SK-N-SH (cell line): ENCODE measurements at regions not wholly inside any gene's neighbourhood (a gene's known extent, or its start where the extent isn't known, plus 50 kb on each side); places are given as distances from the start of the nearest gene placed in this dataset.

Experiments used
- CTCF ChIA-PET: fragments of 300-600, 350-600 bp; formaldehyde crosslinking; extraction: SDS; loops from one replicate; lab custom pipeline; 2021; lab: Yijun Ruan, JAX
- POLR2A ChIA-PET: fragments of 350-600 bp; sonication (Branson Sonifier 250); formaldehyde crosslinking; extraction: SDS; loops from one replicate; lab custom pipeline; 2020; ENCODE audit warnings: antibody characterized with exemption, inconsistent platforms; lab: Yijun Ruan, JAX
- DNase-seq: peaks from one replicate; pipeline ENCODE4 v3.0.0; 2012
- H2AFZ ChIP-seq: fragments of 200-600 bp; sonication (generic); 2 replicates; pipeline ENCODE4 v1.8.1; 2016; ENCODE audit warnings: antibody characterized with exemption, mild to moderate bottlenecking, low read depth
- H3F3A ChIP-seq: fragments of 200-600 bp; sonication (generic); replicated peaks from 2 replicates; pipeline ENCODE3; 2016; ENCODE audit warnings: antibody characterized with exemption, mild to moderate bottlenecking; ENCODE audit not compliant: insufficient read depth
- H3K27ac ChIP-seq, 2 experiments: fragments of 200-500 bp in 1 of 2; fragments of 200-600 bp in 1 of 2; sonication (Bioruptor generic) in 1 of 2; sonication (generic), shearing (Covaris generic) in 1 of 2; 2 replicates each; pipeline versions ENCODE4 v1.5.1 to v1.6.1; 2014 to 2016; ENCODE audit warnings: low read depth in 2 of 2, inconsistent platforms in 1 of 2, low read length in 1 of 2, mild to moderate bottlenecking in 1 of 2, mixed read lengths in 1 of 2
- H3K27me3 ChIP-seq: fragments of 200-600 bp; sonication (generic), shearing (Covaris generic); 2 replicates; pipeline ENCODE4 v1.6.1; 2016; ENCODE audit warnings: mixed run types; ENCODE audit not compliant: insufficient read depth
- H3K36me3 ChIP-seq, 2 experiments: fragments of 200-500 bp in 1 of 2; fragments of 200-600 bp in 1 of 2; sonication (Bioruptor generic) in 1 of 2; sonication (generic) in 1 of 2; replicated peaks in 1 of 2; 2 replicates each; pipeline versions ENCODE3 to v1.5.1; 2014 to 2016; ENCODE audit warnings: low read length in 1 of 2, mild to moderate bottlenecking in 1 of 2; ENCODE audit not compliant: insufficient read depth in 2 of 2, control insufficient read depth in 1 of 2
- H3K4me1 ChIP-seq, 2 experiments: fragments of 200-500 bp in 1 of 2; fragments of 200-600 bp in 1 of 2; sonication (Bioruptor generic) in 1 of 2; sonication (generic), shearing (Covaris generic) in 1 of 2; 2 replicates each; pipeline versions ENCODE4 v1.5.1 to v1.6.1; 2014 to 2016; ENCODE audit warnings: low read depth in 1 of 2, low read length in 1 of 2, mixed run types in 1 of 2; ENCODE audit not compliant: insufficient read depth in 2 of 2, control insufficient read depth in 1 of 2
- H3K4me2 ChIP-seq: fragments of 200-600 bp; sonication (generic), shearing (Covaris generic); 2 replicates; pipeline ENCODE4 v1.6.1; 2017; ENCODE audit warnings: mixed run types
- H3K4me3 ChIP-seq, 2 experiments: fragments of 200-500 bp in 1 of 2; fragments of 200-600 bp in 1 of 2; sonication (Bioruptor generic) in 1 of 2; sonication (generic), shearing (Covaris generic) in 1 of 2; 2 replicates each; pipeline versions ENCODE4 v1.5.1 to v1.8.1; 2014 to 2016; ENCODE audit warnings: low read depth in 2 of 2, inconsistent platforms in 1 of 2, low read length in 1 of 2, mild to moderate bottlenecking in 1 of 2, mixed read lengths in 1 of 2, moderate library complexity in 1 of 2
- H3K79me2 ChIP-seq: fragments of 200-600 bp; sonication (generic); 2 replicates; pipeline ENCODE4 v1.8.1; 2017; ENCODE audit warnings: mild to moderate bottlenecking; ENCODE audit not compliant: insufficient read depth
- H3K9ac ChIP-seq: fragments of 200-600 bp; sonication (generic); 2 replicates; pipeline ENCODE4 v1.6.1; 2017; ENCODE audit warnings: mixed run types
- H3K9me2 ChIP-seq: fragments of 200-600 bp; sonication (generic); 2 replicates; pipeline ENCODE4 v1.6.1; 2017; ENCODE audit warnings: mixed run types
- H3K9me3 ChIP-seq: fragments of 200-600 bp; sonication (generic); 2 replicates; pipeline ENCODE4 v1.6.1; 2017; ENCODE audit warnings: mixed run types, mild to moderate bottlenecking, moderate library complexity
- H4K20me1 ChIP-seq: fragments of 200-600 bp; sonication (generic); 2 replicates; pipeline ENCODE4 v1.6.1; 2017; ENCODE audit warnings: mild to moderate bottlenecking, mixed run types; ENCODE audit not compliant: insufficient read depth
- ELF1 ChIP-seq: IDR thresholded peaks from 2 replicates; pipeline ENCODE4 v1.4.0; 2012
- EZH2phosphoT487 ChIP-seq: fragments of 200-600 bp; sonication (generic); IDR thresholded peaks from 2 replicates; pipeline ENCODE4 v1.6.1; 2017; ENCODE audit warnings: low read depth, mixed run types, mild to moderate bottlenecking, antibody characterized with exemption, moderate library complexity, borderline replicate concordance
- FOXJ3 ChIP-seq: sonication (generic); formaldehyde crosslinking; IDR thresholded peaks from 2 replicates; pipeline ENCODE4 v1.5.1; 2020; ENCODE audit warnings: mild to moderate bottlenecking, missing genetic modification reagents
- GABPA ChIP-seq: IDR thresholded peaks from 2 replicates; pipeline ENCODE4 v1.4.0; 2012; ENCODE audit warnings: low read depth, mild to moderate bottlenecking
- GATA2 ChIP-seq: sonication (generic); formaldehyde crosslinking; IDR thresholded peaks from 2 replicates; pipeline ENCODE4 v1.5.0; 2020; ENCODE audit warnings: mild to moderate bottlenecking, missing genetic modification reagents
- MAX ChIP-seq: IDR thresholded peaks from 2 replicates; pipeline ENCODE4 v1.4.0; 2012; ENCODE audit warnings: low read depth
- MEF2A ChIP-seq: IDR thresholded peaks from 2 replicates; pipeline ENCODE4 v1.4.0; 2012; ENCODE audit warnings: low read depth, borderline replicate concordance
- MXI1 ChIP-seq: IDR thresholded peaks from 2 replicates; pipeline ENCODE4 v1.6.1; 2012; ENCODE audit warnings: mild to moderate bottlenecking, low read depth, low read length, improper control_type of control experiment
- POLR2AphosphoS5 ChIP-seq: IDR thresholded peaks from 2 replicates; pipeline ENCODE4 v1.6.1; 2012; ENCODE audit warnings: low read depth, low read length
- RAD21 ChIP-seq: IDR thresholded peaks from 2 replicates; pipeline ENCODE4 v1.6.1; 2012; ENCODE audit warnings: mild to moderate bottlenecking, low read length
- RFX5 ChIP-seq: IDR thresholded peaks from 2 replicates; pipeline ENCODE4 v1.6.1; 2012; ENCODE audit warnings: mild to moderate bottlenecking, improper control_type of control experiment, low read length
- SIN3A ChIP-seq: IDR thresholded peaks from 2 replicates; pipeline ENCODE4 v1.6.1; 2012; ENCODE audit warnings: low read depth, mild to moderate bottlenecking, low read length, moderate library complexity, borderline replicate concordance
- SMC3 ChIP-seq: IDR thresholded peaks from 2 replicates; pipeline ENCODE4 v1.6.1; 2012; ENCODE audit warnings: low read depth, low read length, improper control_type of control experiment
- TAF1 ChIP-seq: IDR thresholded peaks from 2 replicates; pipeline ENCODE4 v1.6.1; 2012; ENCODE audit warnings: low read depth, mild to moderate bottlenecking, low read length, moderate library complexity, borderline replicate concordance
- TCF12 ChIP-seq: IDR thresholded peaks from 2 replicates; pipeline ENCODE4 v1.4.0; 2012
- TEAD4 ChIP-seq: IDR thresholded peaks from 2 replicates; pipeline ENCODE4 v1.4.0; 2012; ENCODE audit warnings: mild to moderate bottlenecking, borderline replicate concordance; ENCODE audit not compliant: insufficient read depth
- USF2 ChIP-seq: fragments of 150-350 bp; IDR thresholded peaks from 2 replicates; pipeline ENCODE4 v1.6.1; 2017; ENCODE audit warnings: antibody characterized with exemption, low read length, low read depth, borderline replicate concordance
- YY1 ChIP-seq: IDR thresholded peaks from 2 replicates; pipeline ENCODE4 v1.4.0; 2012; ENCODE audit warnings: low read depth, mild to moderate bottlenecking
- ZBTB33 ChIP-seq: IDR thresholded peaks from 2 replicates; pipeline ENCODE4 v1.4.0; 2012; ENCODE audit warnings: low read depth, borderline replicate concordance
- WGBS: methylation state at CpG from one replicate; pipeline ENCODE4 v1.1.6; 2017; ENCODE audit warnings: low lambda C conversion rate; 5-methylcytosine and 5-hydroxymethylcytosine counted together

GRCh38 chr11:134575504-134576230, 163.6 kb upstream of the B3GAT1 start:
- 45% methylated on average over 16 of the region's 16 CpGs for WGBS
- TF ChIP-seq TEAD4 (no peak), ZBTB33 (no peak), MAX (no peak), TAF1 (no peak), GABPA (no peak), SIN3A (no peak), ELF1 (no peak), FOXJ3 (no peak), POLR2AphosphoS5 (no peak), MXI1 (no peak), RFX5 (no peak), SMC3 (no peak), YY1 (no peak), GATA2 (CRISPR knock-in tag) (no peak), USF2 (no peak), MEF2A (no peak), EZH2phosphoT487 (no peak), TCF12 (no peak), RAD21 (no peak)
- Histone ChIP-seq H3K27me3 (no peaks in the 10 kb centered on the region), H4K20me1 (no peaks in the 10 kb centered on the region), H3K4me1 (peaks cover 0 to 29% of the 10 kb centered on the region in 2 experiments; a peak in 1 of 4 replicates), H3K27ac (no peak overlapping the region), H3K4me2 (no peak overlapping the region), H3K9me3 (no peaks in the 10 kb centered on the region), H3K79me2 (no peaks in the 10 kb centered on the region), H3K9me2 (no peaks in the 10 kb centered on the region), H3K4me3 (no peak overlapping the region), H3K9ac (no peak overlapping the region), H3K36me3 (no peaks in the 10 kb centered on the region), H3F3A (no peaks in the 10 kb centered on the region), H2AFZ (no peak overlapping the region)
- ChIA-PET POLR2A (no interaction called here), CTCF (interaction anchor here (0.6 to 2.0 kb wide), 3 partner anchors 12 to 265 kb away, joined by 3 to 5 read pairs (median 4); no protein-coding TSS in a partner anchor)
- DNase-seq = no peak
